ENCODE measurements at regions not wholly inside any gene's neighbourhood (a gene's known extent, or its start where the extent isn't known, plus 50 kb on each side); places are given as distances from the start of the nearest gene placed in this dataset.
"Not testable (repeated sequence)": the region's sequence is repeated elsewhere in the genome, so short reads cannot be mapped to it uniquely, and the experiment has no call there.

GRCh38 chr18:44359741-44360140 is 320.9 kb upstream of the SETBP1 start:
- DNase-seq (ENCODE audit: low read depth in 4 of 4, low spot score in 3 of 4) = not testable (repeated sequence)

- DNase-seq (ENCODE audit: low read depth in 4 of 4, low spot score in 3 of 4) = not testable (repeated sequence)
These were observed 318.5 kb upstream of the SETBP1 start for GRCh38 chr18:44362213-44362612.

GRCh38 chr18:44370861-44371260 is 309.8 kb upstream of the SETBP1 start:
- no peak for DNase-seq (ENCODE audit: low read depth in 4 of 4, low spot score in 3 of 4)

- no peak for DNase-seq (ENCODE audit: low read depth in 4 of 4, low spot score in 3 of 4)
These were observed 305.7 kb upstream of the SETBP1 start for GRCh38 chr18:44374966-44375365.

GRCh38 chr18:44386401-44386800 is 294.3 kb upstream of the SETBP1 start:
- no peak for DNase-seq (ENCODE audit: low read depth in 4 of 4, low spot score in 3 of 4)

GRCh38 chr18:44388329-44388728 is 292.4 kb upstream of the SETBP1 start:
- DNase-seq (ENCODE audit: low read depth in 4 of 4, low spot score in 3 of 4) = no peak

- DNase-seq (ENCODE audit: low read depth in 4 of 4, low spot score in 3 of 4) = no peak
These were observed 287.8 kb upstream of the SETBP1 start for GRCh38 chr18:44392933-44393332.

- DNase-seq (ENCODE audit: low read depth in 4 of 4, low spot score in 3 of 4) = peak in 3 of 4 donors; percentile 16 to 48 (median 27)
These were observed 287.3 kb upstream of the SETBP1 start for GRCh38 chr18:44393406-44393805.

GRCh38 chr18:44396550-44396949 is 284.1 kb upstream of the SETBP1 start:
- no peak for DNase-seq (ENCODE audit: low read depth in 4 of 4, low spot score in 3 of 4)

- no peak for DNase-seq (ENCODE audit: low read depth in 4 of 4, low spot score in 3 of 4)
These were observed 271.6 kb upstream of the SETBP1 start for GRCh38 chr18:44409071-44409470.

- DNase-seq (ENCODE audit: low read depth in 4 of 4, low spot score in 3 of 4) = no peak
These were observed 271.2 kb upstream of the SETBP1 start for GRCh38 chr18:44409515-44409914.

- no peak for DNase-seq (ENCODE audit: low read depth in 4 of 4, low spot score in 3 of 4)
These were observed 269.9 kb upstream of the SETBP1 start for GRCh38 chr18:44410740-44411139.

- DNase-seq (ENCODE audit: low read depth in 4 of 4, low spot score in 3 of 4) = no peak
These were observed 269.3 kb upstream of the SETBP1 start for GRCh38 chr18:44411262-44411905.

GRCh38 chr18:44411976-44412375 is 268.7 kb upstream of the SETBP1 start:
- no peak for DNase-seq (ENCODE audit: low read depth in 4 of 4, low spot score in 3 of 4)

GRCh38 chr18:44423814-44424644 is 256.7 kb upstream of the SETBP1 start:
- no peak for DNase-seq (ENCODE audit: low read depth in 4 of 4, low spot score in 3 of 4)

- no peak for DNase-seq (ENCODE audit: low read depth in 4 of 4, low spot score in 3 of 4)
These were observed 256.0 kb upstream of the SETBP1 start for GRCh38 chr18:44424645-44425035.

GRCh38 chr18:44425161-44425560 is 255.5 kb upstream of the SETBP1 start:
- DNase-seq (ENCODE audit: low read depth in 4 of 4, low spot score in 3 of 4) = no peak

- no peak for DNase-seq (ENCODE audit: low read depth in 4 of 4, low spot score in 3 of 4)
These were observed 243.1 kb upstream of the SETBP1 start for GRCh38 chr18:44437603-44438002.

GRCh38 chr18:44450226-44450625 is 230.5 kb upstream of the SETBP1 start:
- DNase-seq (ENCODE audit: low read depth in 4 of 4, low spot score in 3 of 4) = no peak

- DNase-seq (ENCODE audit: low read depth in 4 of 4, low spot score in 3 of 4) = no peak
These were observed 228.3 kb upstream of the SETBP1 start for GRCh38 chr18:44452346-44452745.

- no peak for DNase-seq (ENCODE audit: low read depth in 4 of 4, low spot score in 3 of 4)
These were observed 227.2 kb upstream of the SETBP1 start for GRCh38 chr18:44453505-44453904.

GRCh38 chr18:44458777-44459176 is 221.9 kb upstream of the SETBP1 start:
- DNase-seq (ENCODE audit: low read depth in 4 of 4, low spot score in 3 of 4) = no peak

All from left renal pelvis (tissue), 4 donors.